ENCODE measurements at regions not wholly inside any gene's neighbourhood (a gene's known extent, or its start where the extent isn't known, plus 50 kb on each side); places are given as distances from the start of the nearest gene placed in this dataset.

- no peak for DNase-seq (ENCODE audit: low read depth in 3 of 3, low spot score in 2 of 3)
Observed at GRCh38 chr6:87860902-87861301, 158.9 kb upstream of the AKIRIN2 start.

- no peak for DNase-seq (ENCODE audit: low read depth in 3 of 3, low spot score in 2 of 3)
Observed at GRCh38 chr6:87858440-87858839, 156.4 kb upstream of the AKIRIN2 start.

GRCh38 chr6:87851674-87852299 lies 149.8 kb upstream of the AKIRIN2 start:
- no peak for DNase-seq (ENCODE audit: low read depth in 3 of 3, low spot score in 2 of 3)

GRCh38 chr6:87848616-87849015 lies 146.6 kb upstream of the AKIRIN2 start:
- no peak for DNase-seq (ENCODE audit: low read depth in 3 of 3, low spot score in 2 of 3)

GRCh38 chr6:87847830-87848210 lies 145.8 kb upstream of the AKIRIN2 start:
- no peak for DNase-seq (ENCODE audit: low read depth in 3 of 3, low spot score in 2 of 3)

GRCh38 chr6:87847135-87847829 lies 145.2 kb upstream of the AKIRIN2 start:
- DNase-seq (ENCODE audit: low read depth in 3 of 3, low spot score in 2 of 3), result no peak

- DNase-seq (ENCODE audit: low read depth in 3 of 3, low spot score in 2 of 3), result no peak
Observed at GRCh38 chr6:87846434-87846833, 144.4 kb upstream of the AKIRIN2 start.

- no peak for DNase-seq (ENCODE audit: low read depth in 3 of 3, low spot score in 2 of 3)
Observed at GRCh38 chr6:87840324-87840723, 138.3 kb upstream of the AKIRIN2 start.

- DNase-seq (ENCODE audit: low read depth in 3 of 3, low spot score in 2 of 3), result no peak
Observed at GRCh38 chr6:87837876-87838275, 135.8 kb upstream of the AKIRIN2 start.

- DNase-seq (ENCODE audit: low read depth in 3 of 3, low spot score in 2 of 3), result no peak
Observed at GRCh38 chr6:87837444-87837843, 135.4 kb upstream of the AKIRIN2 start.

GRCh38 chr6:87832025-87832825 lies 130.2 kb upstream of the AKIRIN2 start:
- DNase-seq (ENCODE audit: low read depth in 3 of 3, low spot score in 2 of 3), result no peak

- no peak for DNase-seq (ENCODE audit: low read depth in 3 of 3, low spot score in 2 of 3)
Observed at GRCh38 chr6:87830907-87831306, 128.9 kb upstream of the AKIRIN2 start.

GRCh38 chr6:87829622-87830121 lies 127.6 kb upstream of the AKIRIN2 start:
- no peak for DNase-seq (ENCODE audit: low read depth in 3 of 3, low spot score in 2 of 3)

GRCh38 chr6:87828044-87828443 lies 126.0 kb upstream of the AKIRIN2 start:
- DNase-seq (ENCODE audit: low read depth in 3 of 3, low spot score in 2 of 3), result no peak

GRCh38 chr6:87827346-87827745 lies 125.3 kb upstream of the AKIRIN2 start:
- no peak for DNase-seq (ENCODE audit: low read depth in 3 of 3, low spot score in 2 of 3)

GRCh38 chr6:87826424-87826823 lies 124.4 kb upstream of the AKIRIN2 start:
- DNase-seq (ENCODE audit: low read depth in 3 of 3, low spot score in 2 of 3), result no peak

GRCh38 chr6:87825821-87826221 lies 123.8 kb upstream of the AKIRIN2 start:
- no peak for DNase-seq (ENCODE audit: low read depth in 3 of 3, low spot score in 2 of 3)

- no peak for DNase-seq (ENCODE audit: low read depth in 3 of 3, low spot score in 2 of 3)
Observed at GRCh38 chr6:87824958-87825491, 123.0 kb upstream of the AKIRIN2 start.

GRCh38 chr6:87822011-87822410 lies 120.0 kb upstream of the AKIRIN2 start:
- DNase-seq (ENCODE audit: low read depth in 3 of 3, low spot score in 2 of 3), result no peak

GRCh38 chr6:87820343-87820984 lies 118.4 kb upstream of the AKIRIN2 start:
- DNase-seq (ENCODE audit: low read depth in 3 of 3, low spot score in 2 of 3), result no peak

GRCh38 chr6:87817183-87817582 lies 115.2 kb upstream of the AKIRIN2 start:
- DNase-seq (ENCODE audit: low read depth in 3 of 3, low spot score in 2 of 3), result no peak
